ENCODE measurements at regions not wholly inside any gene's neighbourhood (a gene's known extent, or its start where the extent isn't known, plus 50 kb on each side); places are given as distances from the start of the nearest gene placed in this dataset.

- no peak for TF ChIP-seq CTCF (IDR thresholded peaks at IDR 0.05; ENCODE audit: low read depth, low read length)
- no peak for TF ChIP-seq EZH2phosphoT487 (IDR thresholded peaks at IDR 0.05; ENCODE audit: low read depth)
Measured at GRCh38 chr7:18144166-18144565, 116.5 kb upstream of the PRPS1L1 start.
